ENCODE measurements at regions not wholly inside any gene's neighbourhood (a gene's known extent, or its start where the extent isn't known, plus 50 kb on each side); places are given as distances from the start of the nearest gene placed in this dataset.
"Not testable (repeated sequence)": the region's sequence is repeated elsewhere in the genome, so short reads cannot be mapped to it uniquely, and the experiment has no call there.

DNA sequence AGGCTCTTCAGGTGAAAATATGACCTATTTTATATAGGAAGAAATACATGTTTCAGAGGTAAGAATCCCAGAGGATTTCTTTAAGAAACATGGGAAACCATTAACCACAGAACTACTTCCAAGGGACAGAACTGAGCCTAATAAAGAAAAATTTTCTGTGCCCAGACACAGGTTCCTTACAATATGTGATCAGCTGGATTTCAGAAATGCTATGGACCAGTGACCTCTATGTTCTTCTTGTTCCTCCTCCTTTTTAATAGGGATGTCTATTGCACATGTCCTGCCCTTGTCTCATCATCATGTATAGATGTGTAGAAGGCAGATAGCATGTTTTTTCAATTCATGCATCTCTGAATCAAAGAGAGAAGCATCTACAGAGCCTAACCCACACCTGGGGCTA is 836.6 kb downstream of the RNF144A start:
- DNase-seq (ENCODE audit: low read depth in 1 of 2, low spot score in 1 of 2) = no peak
- in situ Hi-C loops (cut with HindIII; ENCODE audit: low pct_unique_long_range_greater_than_20kb, low sequenced_read_pairs) = no loop called here
- TF ChIP-seq JUND (IDR thresholded peaks at IDR 0.05; ENCODE audit: low read depth) = no peak

DNA sequence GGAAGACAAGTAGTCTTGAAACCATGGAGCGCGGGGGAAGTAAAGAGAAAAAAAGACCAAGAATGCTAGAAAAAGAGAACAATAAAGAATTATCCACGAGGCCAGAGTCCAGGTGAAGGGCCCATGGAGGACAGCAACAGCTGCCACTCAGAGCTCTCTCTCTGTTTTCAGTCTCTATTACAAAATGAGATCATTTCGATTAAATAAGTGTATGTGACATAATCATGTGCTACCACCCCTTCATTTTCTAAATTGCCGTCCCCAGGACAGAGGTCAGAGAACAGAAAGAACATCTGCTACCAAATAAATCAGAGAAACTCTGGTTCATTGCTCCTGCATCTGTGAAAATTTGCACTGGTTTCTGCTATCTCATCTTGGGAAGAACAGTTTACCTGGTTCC is 838.7 kb downstream of the RNF144A start:
- in situ Hi-C loops (cut with HindIII; ENCODE audit: low pct_unique_long_range_greater_than_20kb, low sequenced_read_pairs) = no loop called here
- no peak for TF ChIP-seq JUND (IDR thresholded peaks at IDR 0.05; ENCODE audit: low read depth)
- DNase-seq (ENCODE audit: low read depth in 1 of 2, low spot score in 1 of 2) = no peak

DNA sequence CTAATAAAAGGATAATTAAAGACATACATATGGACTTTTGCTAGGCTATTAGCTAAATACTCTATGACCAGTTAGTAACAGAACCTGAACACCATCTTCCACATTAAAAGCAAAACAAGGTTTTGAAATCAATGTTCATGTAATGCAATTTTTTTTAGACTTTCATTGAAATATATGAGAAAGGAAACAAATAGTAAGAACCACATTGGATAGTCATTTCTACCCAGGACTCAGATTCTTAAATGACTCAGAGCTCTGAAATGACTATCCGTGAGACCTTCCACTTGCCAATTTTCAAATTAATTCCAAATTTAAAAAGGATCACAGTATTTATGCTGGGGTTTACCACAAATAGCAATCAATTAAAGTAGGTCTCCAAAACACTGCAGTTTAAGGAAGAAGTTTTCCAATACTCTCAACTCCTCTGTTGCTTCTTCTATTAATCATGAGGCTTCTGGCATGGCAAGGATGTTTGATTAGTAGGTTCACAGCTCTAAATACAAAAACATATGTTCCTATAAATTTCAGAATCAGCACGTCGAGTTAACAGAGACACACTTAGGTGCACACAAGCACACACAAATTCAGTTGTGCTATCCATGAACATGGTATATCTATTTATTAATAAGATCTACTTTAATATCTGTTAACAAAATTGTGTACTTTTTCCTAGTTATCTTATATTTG is 841.0 kb downstream of the RNF144A start:
- in situ Hi-C loops (cut with HindIII; ENCODE audit: low pct_unique_long_range_greater_than_20kb, low sequenced_read_pairs) = no loop called here
- TF ChIP-seq JUND (IDR thresholded peaks at IDR 0.05; ENCODE audit: low read depth) = no peak
- DNase-seq (ENCODE audit: low read depth in 1 of 2, low spot score in 1 of 2) = no peak

DNA sequence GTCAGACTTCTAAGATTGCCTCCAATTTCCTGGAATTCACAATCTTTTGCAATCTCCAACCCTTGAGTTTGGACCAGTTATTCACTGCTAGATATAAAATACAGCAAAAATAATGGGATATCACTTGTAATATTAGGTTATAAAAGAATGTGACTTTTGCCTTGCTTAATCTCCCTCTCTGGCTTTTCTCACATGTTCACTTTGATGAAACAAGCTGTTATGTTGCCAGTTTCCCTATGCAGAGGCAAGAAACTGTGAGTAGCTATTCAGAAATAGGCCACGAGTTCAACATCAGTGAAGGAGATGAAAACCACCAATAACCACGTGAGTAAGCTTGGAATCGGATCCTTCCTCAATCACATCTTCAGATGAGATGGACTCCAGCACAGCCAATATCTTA is 842.7 kb downstream of the RNF144A start:
- DNase-seq (ENCODE audit: low read depth in 1 of 2, low spot score in 1 of 2) = no peak
- TF ChIP-seq JUND (IDR thresholded peaks at IDR 0.05; ENCODE audit: low read depth) = no peak
- in situ Hi-C loops (cut with HindIII; ENCODE audit: low pct_unique_long_range_greater_than_20kb, low sequenced_read_pairs) = no loop called here

DNA sequence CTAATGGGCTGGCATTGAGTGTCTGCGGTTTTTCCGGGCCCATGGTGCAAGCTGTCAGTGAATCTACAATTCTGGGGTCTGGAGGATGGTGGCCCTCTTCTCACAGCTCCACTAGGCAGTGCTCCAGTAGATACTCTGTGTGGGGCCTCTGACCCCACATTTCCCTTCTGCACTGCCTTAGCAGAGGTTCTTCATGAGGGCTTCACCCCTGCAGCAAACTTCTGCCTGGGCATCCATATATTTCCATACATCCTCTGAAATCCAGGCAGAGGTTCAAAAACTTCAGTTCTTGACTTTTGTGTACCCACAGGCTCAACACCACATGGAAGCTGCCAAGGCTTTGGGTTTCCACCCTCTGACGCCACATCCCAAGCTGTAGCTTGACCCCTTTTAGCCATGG is 846.2 kb downstream of the RNF144A start:
- in situ Hi-C loops (cut with HindIII; ENCODE audit: low pct_unique_long_range_greater_than_20kb, low sequenced_read_pairs); DNase-seq (ENCODE audit: low read depth in 1 of 2, low spot score in 1 of 2): not testable (repeated sequence)

DNA sequence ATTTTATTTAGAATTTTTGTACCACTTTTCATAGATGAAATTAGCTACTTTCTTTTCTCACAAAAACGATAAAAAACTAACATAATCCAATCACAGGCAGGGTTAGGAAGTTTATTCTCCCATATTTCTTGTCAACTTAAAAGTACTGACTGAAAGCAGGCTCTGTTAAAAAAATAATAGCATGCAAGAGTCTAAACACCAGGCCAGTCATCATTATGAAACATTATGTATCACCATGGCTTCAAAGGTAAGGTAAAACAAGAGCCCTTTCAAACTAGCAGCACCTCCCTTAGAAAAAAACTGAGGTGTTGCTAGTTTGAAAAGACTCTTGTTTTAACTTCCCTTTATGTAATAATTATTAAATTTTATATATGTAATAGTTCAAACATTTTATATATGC is 848.0 kb downstream of the RNF144A start:
- no peak for TF ChIP-seq JUND (IDR thresholded peaks at IDR 0.05; ENCODE audit: low read depth)
- DNase-seq (ENCODE audit: low read depth in 1 of 2, low spot score in 1 of 2) = no peak
- in situ Hi-C loops (cut with HindIII; ENCODE audit: low pct_unique_long_range_greater_than_20kb, low sequenced_read_pairs) = no loop called here

DNA sequence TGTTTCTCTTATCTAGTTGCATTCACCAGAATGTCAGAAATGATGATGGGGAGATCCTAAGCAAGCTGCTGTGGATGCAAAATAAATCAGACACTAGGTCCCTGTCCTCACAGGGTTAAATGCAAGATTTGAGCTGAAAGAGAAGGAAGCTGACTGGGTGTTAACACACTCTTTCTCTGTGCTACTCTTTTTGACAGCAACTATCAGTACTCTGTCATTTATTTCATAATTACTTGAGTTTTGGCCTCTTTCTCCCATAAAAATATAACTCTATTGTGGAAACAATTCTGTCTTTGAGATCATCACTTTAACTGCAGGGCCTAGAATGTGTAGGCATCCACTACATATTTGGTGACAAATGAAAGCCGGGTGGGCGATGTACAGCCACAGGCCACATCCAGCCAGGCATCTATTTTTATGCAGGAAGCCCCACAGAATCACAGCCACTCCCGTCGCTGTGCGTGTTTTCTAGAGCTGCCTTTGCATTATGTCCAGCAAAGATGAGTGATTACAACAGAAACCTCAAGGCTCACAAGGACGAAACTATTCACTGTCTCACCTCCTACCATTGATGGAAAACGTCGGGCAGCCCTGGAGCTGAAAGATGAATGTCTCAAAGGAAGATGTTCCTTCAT is 849.0 kb downstream of the RNF144A start:
- in situ Hi-C loops (cut with HindIII; ENCODE audit: low pct_unique_long_range_greater_than_20kb, low sequenced_read_pairs) = no loop called here
- no peak for TF ChIP-seq JUND (IDR thresholded peaks at IDR 0.05; ENCODE audit: low read depth)
- DNase-seq (ENCODE audit: low read depth in 1 of 2, low spot score in 1 of 2) = no peak

DNA sequence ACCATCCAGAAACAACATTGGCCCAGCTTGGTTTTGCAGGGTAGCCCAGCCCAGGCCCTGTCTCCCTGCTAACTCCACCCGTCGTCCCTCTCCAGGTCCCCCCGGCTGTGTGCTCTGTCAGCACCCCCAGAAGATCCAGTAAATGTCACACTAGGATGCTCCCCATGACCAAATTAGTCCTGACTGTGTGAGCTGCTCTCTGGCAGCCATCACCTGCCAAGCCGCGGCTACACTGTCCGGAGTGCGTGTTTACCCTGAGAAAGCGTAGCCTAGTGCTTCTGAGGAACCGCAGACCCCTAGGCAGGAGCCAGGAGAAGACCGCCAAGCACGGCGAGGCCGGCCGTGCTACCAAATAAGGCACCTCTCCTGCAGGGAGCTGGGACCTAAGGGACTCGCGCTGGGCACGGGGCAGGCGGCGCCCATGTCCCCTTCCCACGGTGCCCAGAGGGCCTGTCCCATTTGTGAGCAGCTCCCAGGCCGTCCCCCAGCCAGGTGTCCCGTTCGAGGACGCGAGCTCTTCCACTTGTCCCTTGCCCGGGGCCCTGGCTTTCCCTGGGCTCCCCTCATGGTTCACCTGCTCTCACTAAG is 849.9 kb downstream of the RNF144A start:
- no peak for DNase-seq (ENCODE audit: low read depth in 1 of 2, low spot score in 1 of 2)
- no peak for TF ChIP-seq JUND (IDR thresholded peaks at IDR 0.05; ENCODE audit: low read depth)
- in situ Hi-C loops (cut with HindIII; ENCODE audit: low pct_unique_long_range_greater_than_20kb, low sequenced_read_pairs) = no loop called here

DNA sequence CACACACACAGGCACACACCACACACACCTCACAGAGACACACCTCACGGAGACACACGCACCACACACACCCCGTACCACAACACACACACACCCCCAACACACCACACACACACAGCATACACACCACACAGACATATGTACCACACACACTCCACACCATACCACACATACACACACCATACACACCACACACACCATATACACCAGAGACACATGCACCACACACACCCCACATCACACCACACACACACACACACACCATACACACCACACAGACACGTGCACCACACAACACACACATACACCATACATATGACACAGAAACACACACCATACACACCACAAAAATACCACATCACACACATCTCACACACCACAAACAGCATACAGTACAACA is 850.7 kb downstream of the RNF144A start:
- DNase-seq (ENCODE audit: low read depth in 1 of 2, low spot score in 1 of 2) = no peak
- in situ Hi-C loops (cut with HindIII; ENCODE audit: low pct_unique_long_range_greater_than_20kb, low sequenced_read_pairs) = no loop called here
- TF ChIP-seq JUND (IDR thresholded peaks at IDR 0.05; ENCODE audit: low read depth) = no peak

DNA sequence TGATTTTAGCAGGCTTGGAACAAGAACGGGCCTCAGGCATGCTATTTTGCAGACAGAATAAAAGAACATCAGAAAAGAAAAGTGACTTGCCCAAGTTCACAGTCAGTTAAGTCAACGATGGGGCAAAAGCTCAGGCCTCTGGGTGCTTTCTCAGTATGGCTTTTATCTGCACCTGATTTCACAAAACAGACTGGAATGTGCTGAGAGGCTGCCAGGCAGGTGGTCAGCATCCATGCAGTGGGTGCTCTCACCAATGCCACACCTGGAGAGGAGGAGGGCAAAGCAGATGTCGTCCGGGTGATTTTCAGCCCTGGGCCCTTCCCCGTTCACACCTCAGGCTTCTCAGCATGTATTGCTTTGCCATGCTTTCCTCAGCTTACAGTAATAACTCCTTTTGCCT is 854.6 kb downstream of the RNF144A start:
- in situ Hi-C loops (cut with HindIII; ENCODE audit: low pct_unique_long_range_greater_than_20kb, low sequenced_read_pairs) = no loop called here
- DNase-seq (ENCODE audit: low read depth in 1 of 2, low spot score in 1 of 2) = no peak
- no peak for TF ChIP-seq JUND (IDR thresholded peaks at IDR 0.05; ENCODE audit: low read depth)

DNA sequence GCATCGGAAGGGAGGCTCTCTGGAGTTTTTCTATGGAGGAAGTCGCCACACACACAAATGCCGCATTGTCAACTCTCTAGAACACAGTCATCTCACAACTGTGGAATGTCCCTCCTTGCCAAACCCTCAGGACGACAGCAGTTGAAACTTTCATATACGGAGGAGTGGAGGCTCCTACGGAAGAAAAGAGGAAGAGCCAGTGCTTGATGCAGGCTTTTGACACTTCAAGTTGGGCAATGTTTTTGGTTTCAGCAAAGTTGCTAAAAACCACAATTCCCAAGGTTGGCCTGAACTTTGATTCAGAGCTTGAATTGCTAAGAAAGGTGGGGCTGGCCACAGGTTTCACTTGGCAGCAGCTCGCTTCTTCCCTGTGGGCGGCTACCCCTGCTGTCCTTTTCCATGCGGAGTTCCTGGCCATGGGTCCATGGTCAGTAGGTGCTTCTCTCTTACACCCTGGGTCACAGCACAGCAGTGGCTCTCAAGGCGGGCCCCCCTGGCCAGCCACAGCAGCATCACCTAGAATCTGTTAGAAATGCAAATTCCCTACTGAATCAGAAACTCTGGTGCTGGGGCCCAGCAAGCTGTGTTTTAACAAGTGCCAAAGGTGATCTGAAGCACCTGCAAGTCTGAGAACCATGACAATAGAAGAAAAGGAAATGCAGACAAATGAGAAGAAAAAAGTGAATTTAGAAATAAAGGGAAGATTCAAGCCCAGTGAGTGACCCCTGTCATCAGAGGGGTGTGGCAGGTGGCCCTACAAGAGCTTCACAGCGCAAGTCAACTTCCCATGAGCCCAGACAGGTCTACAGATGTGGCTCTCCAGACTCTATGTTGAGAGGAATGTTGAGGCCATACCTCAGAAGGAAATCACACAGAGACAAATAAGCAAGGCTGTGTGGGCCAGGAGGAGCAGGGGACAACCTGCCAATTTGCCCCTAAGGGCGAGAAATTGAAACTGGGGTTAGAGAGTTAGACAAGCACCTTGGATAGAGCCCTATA is 856.4 kb downstream of the RNF144A start:
- no peak for TF ChIP-seq JUND (IDR thresholded peaks at IDR 0.05; ENCODE audit: low read depth)
- in situ Hi-C loops (cut with HindIII; ENCODE audit: low pct_unique_long_range_greater_than_20kb, low sequenced_read_pairs) = no loop called here
- DNase-seq (ENCODE audit: low read depth in 1 of 2, low spot score in 1 of 2) = peak in 1 of 2 experiments; percentile 56

DNA sequence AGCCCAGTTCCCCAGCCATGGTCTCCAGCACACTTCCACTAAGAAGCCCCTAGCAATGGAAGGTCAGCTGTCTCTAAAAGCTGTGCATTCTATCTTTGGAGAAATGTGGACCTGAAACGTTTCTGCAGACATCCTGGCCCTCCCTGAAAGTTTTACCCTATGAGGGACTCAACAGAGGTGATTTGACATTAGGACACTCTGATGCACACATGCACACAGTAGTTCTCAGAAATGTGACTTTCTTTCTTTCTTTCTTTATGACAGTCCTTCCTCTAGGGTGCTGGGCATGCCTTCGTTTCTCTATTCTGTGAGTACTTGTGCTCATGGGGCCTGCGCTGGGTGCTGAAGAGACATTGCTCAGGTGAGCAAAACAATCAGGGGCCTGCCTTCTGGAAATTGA is 857.3 kb downstream of the RNF144A start:
- in situ Hi-C loops (cut with HindIII; ENCODE audit: low pct_unique_long_range_greater_than_20kb, low sequenced_read_pairs) = no loop called here
- no peak for DNase-seq (ENCODE audit: low read depth in 1 of 2, low spot score in 1 of 2)
- TF ChIP-seq JUND (IDR thresholded peaks at IDR 0.05; ENCODE audit: low read depth) = no peak

Data from T47D (cell line).